Activated naive CD8-positive, alpha-beta T cell treated with anti-CD3 and anti-CD28 coated beads for 36 hours (primary cell): ENCODE measurements at regions not wholly inside any gene's neighbourhood (a gene's known extent, or its start where the extent isn't known, plus 50 kb on each side); places are given as distances from the start of the nearest gene placed in this dataset.

Experiments
- DNase-seq: peaks from one replicate; pipeline ENCODE4 v3.0.0; 2021
- H3K27ac Mint-ChIP-seq: one replicate; pipeline ENCODE4 v1.8.0; 2022; ENCODE audit warnings: mild to moderate bottlenecking, moderate library complexity, mixed read lengths
- H3K27me3 Mint-ChIP-seq: one replicate; pipeline ENCODE4 v1.8.0; 2022; ENCODE audit warnings: mild to moderate bottlenecking, mixed read lengths
- H3K36me3 Mint-ChIP-seq: one replicate; pipeline ENCODE4 v1.8.0; 2021; ENCODE audit warnings: mild to moderate bottlenecking, mixed read lengths
- H3K4me1 Mint-ChIP-seq: one replicate; pipeline ENCODE4 v1.8.0; 2021; ENCODE audit warnings: mixed read lengths
- H3K4me3 Mint-ChIP-seq: one replicate; pipeline ENCODE4 v1.8.0; 2022; ENCODE audit warnings: mild to moderate bottlenecking, moderate library complexity, mixed read lengths
- H3K9me3 Mint-ChIP-seq: one replicate; pipeline ENCODE4 v1.8.0; 2022; ENCODE audit warnings: mixed read lengths

GRCh38 chr18:30522288-30522929 lies 520.1 kb downstream of the DSC3 start:
- Mint-ChIP-seq H3K4me3 (no peak overlapping the region), H3K27me3 (no peaks in the 10 kb centered on the region), H3K27ac (no peak overlapping the region), H3K9me3 (peaks cover 1% of the 10 kb centered on the region), H3K4me1 (no peaks in the 10 kb centered on the region), H3K36me3 (no peaks in the 10 kb centered on the region)
- DNase-seq = no peak

- H3K27ac Mint-ChIP-seq = no peak overlapping the region
- peaks cover 4% of the 10 kb centered on the region for H3K9me3 Mint-ChIP-seq
- no peaks in the 10 kb centered on the region for H3K36me3 Mint-ChIP-seq
- no peaks in the 10 kb centered on the region for H3K4me1 Mint-ChIP-seq
- H3K4me3 Mint-ChIP-seq = no peak overlapping the region
- no peaks in the 10 kb centered on the region for H3K27me3 Mint-ChIP-seq
- DNase-seq = no peak
Observed at GRCh38 chr18:30514059-30514458, 528.5 kb downstream of the DSC3 start.

GRCh38 chr18:30512872-30513271 lies 529.7 kb downstream of the DSC3 start:
- Mint-ChIP-seq H3K9me3 (peaks cover 4% of the 10 kb centered on the region), H3K4me3 (no peak overlapping the region), H3K27ac (no peak overlapping the region), H3K4me1 (no peaks in the 10 kb centered on the region), H3K27me3 (no peaks in the 10 kb centered on the region), H3K36me3 (no peaks in the 10 kb centered on the region)
- no peak for DNase-seq

GRCh38 chr18:30510882-30511281 lies 531.7 kb downstream of the DSC3 start:
- no peaks in the 10 kb centered on the region for H3K36me3 Mint-ChIP-seq
- no peak overlapping the region for H3K4me3 Mint-ChIP-seq
- no peaks in the 10 kb centered on the region for H3K27me3 Mint-ChIP-seq
- no peaks in the 10 kb centered on the region for H3K4me1 Mint-ChIP-seq
- peaks cover 4% of the 10 kb centered on the region for H3K9me3 Mint-ChIP-seq
- no peak overlapping the region for H3K27ac Mint-ChIP-seq
- no peak for DNase-seq

- no peaks in the 10 kb centered on the region for H3K27me3 Mint-ChIP-seq
- H3K36me3 Mint-ChIP-seq = no peaks in the 10 kb centered on the region
- H3K27ac Mint-ChIP-seq = no peak overlapping the region
- DNase-seq = no peak
- no peaks in the 10 kb centered on the region for H3K9me3 Mint-ChIP-seq
- no peaks in the 10 kb centered on the region for H3K4me1 Mint-ChIP-seq
- H3K4me3 Mint-ChIP-seq = no peak overlapping the region
Observed at GRCh38 chr18:30501594-30501993, 540.9 kb downstream of the DSC3 start.

GRCh38 chr18:30500240-30500945 lies 542.1 kb downstream of the DSC3 start:
- Mint-ChIP-seq H3K36me3 (no peaks in the 10 kb centered on the region), H3K4me3 (no peak overlapping the region), H3K9me3 (no peaks in the 10 kb centered on the region), H3K4me1 (no peaks in the 10 kb centered on the region), H3K27ac (no peak overlapping the region), H3K27me3 (no peaks in the 10 kb centered on the region)
- DNase-seq = no peak

- no peak overlapping the region for H3K27ac Mint-ChIP-seq
- no peaks in the 10 kb centered on the region for H3K4me1 Mint-ChIP-seq
- no peak for DNase-seq
- no peaks in the 10 kb centered on the region for H3K9me3 Mint-ChIP-seq
- no peaks in the 10 kb centered on the region for H3K27me3 Mint-ChIP-seq
- no peak overlapping the region for H3K4me3 Mint-ChIP-seq
- H3K36me3 Mint-ChIP-seq = no peaks in the 10 kb centered on the region
Observed at GRCh38 chr18:30499721-30500120, 542.8 kb downstream of the DSC3 start.

GRCh38 chr18:30492552-30493129 lies 549.9 kb downstream of the DSC3 start:
- Mint-ChIP-seq H3K36me3 (no peaks in the 10 kb centered on the region), H3K27me3 (no peaks in the 10 kb centered on the region), H3K9me3 (peaks cover 6% of the 10 kb centered on the region), H3K4me3 (no peak overlapping the region), H3K27ac (no peak overlapping the region), H3K4me1 (no peaks in the 10 kb centered on the region)
- no peak for DNase-seq

- Mint-ChIP-seq H3K27ac (no peak overlapping the region), H3K27me3 (no peaks in the 10 kb centered on the region), H3K9me3 (peaks cover 6% of the 10 kb centered on the region), H3K4me1 (no peaks in the 10 kb centered on the region), H3K36me3 (no peaks in the 10 kb centered on the region), H3K4me3 (no peak overlapping the region)
- DNase-seq = no peak
Observed at GRCh38 chr18:30491815-30492551, 550.6 kb downstream of the DSC3 start.

GRCh38 chr18:30489890-30490643 lies 552.5 kb downstream of the DSC3 start:
- Mint-ChIP-seq H3K36me3 (no peaks in the 10 kb centered on the region), H3K4me1 (no peaks in the 10 kb centered on the region), H3K27ac (no peak overlapping the region), H3K4me3 (no peak overlapping the region), H3K9me3 (peaks cover 8% of the 10 kb centered on the region), H3K27me3 (no peaks in the 10 kb centered on the region)
- DNase-seq = no peak

GRCh38 chr18:30487962-30488361 lies 554.6 kb downstream of the DSC3 start:
- Mint-ChIP-seq H3K36me3 (no peaks in the 10 kb centered on the region), H3K9me3 (peaks cover 8% of the 10 kb centered on the region), H3K4me3 (no peak overlapping the region), H3K4me1 (no peaks in the 10 kb centered on the region), H3K27me3 (no peaks in the 10 kb centered on the region), H3K27ac (no peak overlapping the region)
- DNase-seq = no peak

GRCh38 chr18:30486856-30487255 lies 555.7 kb downstream of the DSC3 start:
- no peak for DNase-seq
- H3K9me3 Mint-ChIP-seq = peaks cover 5% of the 10 kb centered on the region
- H3K27ac Mint-ChIP-seq = no peak overlapping the region
- H3K36me3 Mint-ChIP-seq = no peaks in the 10 kb centered on the region
- no peak overlapping the region for H3K4me3 Mint-ChIP-seq
- no peaks in the 10 kb centered on the region for H3K4me1 Mint-ChIP-seq
- H3K27me3 Mint-ChIP-seq = no peaks in the 10 kb centered on the region

GRCh38 chr18:30485078-30485477 lies 557.5 kb downstream of the DSC3 start:
- Mint-ChIP-seq H3K27me3 (no peaks in the 10 kb centered on the region), H3K4me1 (no peaks in the 10 kb centered on the region), H3K4me3 (no peak overlapping the region), H3K9me3 (peaks cover 5% of the 10 kb centered on the region), H3K36me3 (no peaks in the 10 kb centered on the region), H3K27ac (no peak overlapping the region)
- no peak for DNase-seq

GRCh38 chr18:30481871-30482270 lies 560.7 kb downstream of the DSC3 start:
- no peaks in the 10 kb centered on the region for H3K27me3 Mint-ChIP-seq
- no peaks in the 10 kb centered on the region for H3K36me3 Mint-ChIP-seq
- no peaks in the 10 kb centered on the region for H3K4me1 Mint-ChIP-seq
- peaks cover 6% of the 10 kb centered on the region for H3K9me3 Mint-ChIP-seq
- no peak overlapping the region for H3K27ac Mint-ChIP-seq
- no peak overlapping the region for H3K4me3 Mint-ChIP-seq
- DNase-seq = no peak

GRCh38 chr18:30469091-30469490 lies 573.5 kb downstream of the DSC3 start:
- Mint-ChIP-seq H3K27me3 (no peaks in the 10 kb centered on the region), H3K4me1 (no peaks in the 10 kb centered on the region), H3K27ac (no peak overlapping the region), H3K36me3 (no peaks in the 10 kb centered on the region), H3K9me3 (peaks cover 7% of the 10 kb centered on the region), H3K4me3 (no peak overlapping the region)
- DNase-seq = no peak
